Neural cell (in vitro differentiated cells): ENCODE measurements at regions not wholly inside any gene's neighbourhood (a gene's known extent, or its start where the extent isn't known, plus 50 kb on each side); places are given as distances from the start of the nearest gene placed in this dataset.

Source experiments
- CTCF ChIP-seq: fragments of 450-650 bp; IDR thresholded peaks from 2 replicates; pipeline ENCODE4 v1.5.1; 2014; ENCODE audit warnings: antibody characterized with exemption, mild to moderate bottlenecking, moderate library complexity; ENCODE audit not compliant: poor library complexity, severe bottlenecking
- EP300 ChIP-seq: fragments of 450-650 bp; conservative IDR thresholded peaks from 2 replicates; pipeline ENCODE4 v1.6.1; 2014; ENCODE audit warnings: antibody characterized with exemption, mild to moderate bottlenecking, moderate library complexity; ENCODE audit not compliant: poor library complexity, severe bottlenecking
- EZH2 ChIP-seq: fragments of 200-600, 300-800 bp; shearing (Covaris generic), sonication (generic); IDR thresholded peaks from 2 replicates; pipeline ENCODE4 v1.6.1; 2014; ENCODE audit warnings: antibody characterized with exemption, low read length, borderline replicate concordance, mild to moderate bottlenecking; ENCODE audit not compliant: insufficient read depth, poor library complexity, severe bottlenecking
- MXI1 ChIP-seq: fragments of 450-650 bp; conservative IDR thresholded peaks from 2 replicates; pipeline ENCODE4 v1.6.1; 2014; ENCODE audit warnings: antibody characterized with exemption, mild to moderate bottlenecking; ENCODE audit not compliant: poor library complexity, severe bottlenecking
- POLR2AphosphoS5 ChIP-seq: IDR thresholded peaks from 2 replicates; pipeline ENCODE4 v1.6.1; 2012
- RAD21 ChIP-seq: fragments of 450-650 bp; conservative IDR thresholded peaks from 2 replicates; pipeline ENCODE4 v1.6.1; 2014; ENCODE audit warnings: antibody characterized with exemption, mild to moderate bottlenecking, moderate library complexity
- REST ChIP-seq: IDR thresholded peaks from 2 replicates; pipeline ENCODE4 v1.6.1; 2012; ENCODE audit warnings: borderline replicate concordance

DNA sequence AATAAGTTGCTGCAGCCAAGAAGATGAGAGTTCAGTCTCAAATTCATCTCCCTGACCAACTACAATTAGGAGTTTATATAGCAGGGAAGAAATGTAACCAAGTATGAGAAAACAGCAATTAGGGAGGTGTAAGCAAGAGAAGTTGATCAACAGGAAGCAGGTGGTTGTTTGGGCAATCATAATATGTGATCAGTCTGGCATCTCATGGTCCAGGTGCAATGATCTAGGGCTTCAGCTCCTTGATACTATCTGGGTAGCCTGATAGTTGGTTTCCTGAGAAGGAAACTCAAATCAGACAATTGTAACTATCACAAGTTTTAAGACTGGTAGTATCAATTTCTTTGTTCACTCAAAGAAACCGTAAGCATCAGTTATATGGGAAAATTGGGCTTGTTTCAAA, 1574.3 kb upstream of the PABPC4L start:
- TF ChIP-seq CTCF (no peak), MXI1 (no peak), EP300 (no peak), POLR2AphosphoS5 (no peak), EZH2 (no peak), RAD21 (no peak), REST (no peak)
